Caco-2 (cell line): ENCODE measurements at regions not wholly inside any gene's neighbourhood (a gene's known extent, or its start where the extent isn't known, plus 50 kb on each side); places are given as distances from the start of the nearest gene placed in this dataset.

Experiments
- BruUV-seq: library from RNA; stranded (reverse); fragments of 400-500 nt; replicated peaks from 2 replicates; lab custom pipeline; 2021; lab: Mats Ljungman, UMichigan
- CTCF ChIA-PET: fragments of 300-600 bp; sonication (Branson Sonifier 250); formaldehyde crosslinking; loops from one replicate; lab custom pipeline; 2022; ENCODE audit warnings: antibody characterized with exemption; lab: Charles Lee
- POLR2A ChIA-PET: fragments of 300-600 bp; sonication (Branson Sonifier 250); formaldehyde crosslinking; loops from one replicate; lab custom pipeline; 2022; ENCODE audit warnings: antibody characterized with exemption; lab: Charles Lee
- DNase-seq, 2 experiments: peaks; one replicate each; pipeline versions ENCODE4 v3.0.0 to v3.0.0-alpha.2; 2020 to 2022
- H3K27me3 ChIP-seq: replicated peaks from 2 replicates; pipeline ENCODE4 v1.6.0; 2011; ENCODE audit warnings: low read length; ENCODE audit not compliant: control insufficient read depth, insufficient read depth
- H3K36me3 ChIP-seq: 2 replicates; pipeline ENCODE4 v1.5.1; 2011; ENCODE audit warnings: low read length; ENCODE audit not compliant: control insufficient read depth, insufficient read depth
- H3K4me1 ChIP-seq: fragments of 250-450 bp; sonication (Bioruptor Pico); 2 replicates; pipeline ENCODE4 v1.5.1; 2020; ENCODE audit warnings: mild to moderate bottlenecking
- H3K4me3 ChIP-seq: 2 replicates; pipeline ENCODE4 v1.5.1; 2011; ENCODE audit warnings: low read depth, mild to moderate bottlenecking, control low read depth, low read length
- H3K9me3 ChIP-seq: fragments of 250-450 bp; sonication (Bioruptor Pico); 2 replicates; pipeline ENCODE4 v1.5.1; 2020; ENCODE audit warnings: mild to moderate bottlenecking, moderate library complexity
- H3K27ac Mint-ChIP-seq: one replicate; pipeline ENCODE4 v1.8.0; 2022; ENCODE audit warnings: mixed read lengths; ENCODE audit not compliant: unreplicated experiment
- H3K27me3 Mint-ChIP-seq: one replicate; pipeline ENCODE4 v1.8.0; 2022; ENCODE audit warnings: mixed read lengths; ENCODE audit not compliant: insufficient read depth, unreplicated experiment
- H3K36me3 Mint-ChIP-seq: one replicate; pipeline ENCODE4 v1.8.0; 2022; ENCODE audit warnings: mild to moderate bottlenecking, mixed read lengths; ENCODE audit not compliant: insufficient read depth, unreplicated experiment
- H3K4me1 Mint-ChIP-seq: one replicate; pipeline ENCODE4 v1.8.0; 2022; ENCODE audit warnings: low read depth, mixed read lengths; ENCODE audit not compliant: unreplicated experiment
- H3K4me3 Mint-ChIP-seq: one replicate; pipeline ENCODE4 v1.8.0; 2022; ENCODE audit warnings: mild to moderate bottlenecking, moderate library complexity, mixed read lengths; ENCODE audit not compliant: unreplicated experiment
- H3K9me3 Mint-ChIP-seq: one replicate; pipeline ENCODE4 v1.8.0; 2022; ENCODE audit warnings: mixed read lengths; ENCODE audit not compliant: unreplicated experiment
- CTCF ChIP-seq, 2 experiments: fragments of 200-600 bp in 1 of 2; IDR thresholded peaks; 1 replicate in 1 of 2; 2 replicates in 1 of 2; pipeline versions ENCODE4 v1.5.1 to v1.8.0; 2011 to 2022; ENCODE audit warnings: antibody characterized with exemption in 1 of 2, control low read depth in 1 of 2, inconsistent platforms in 1 of 2, low read depth in 1 of 2, low read length in 1 of 2, mild to moderate bottlenecking in 1 of 2, moderate library complexity in 1 of 2; ENCODE audit not compliant: insufficient read depth in 1 of 2, severe bottlenecking in 1 of 2, unreplicated experiment in 1 of 2
- intact Hi-C: fragments of 100-400 bp; cut with micrococcal nuclease; formaldehyde crosslinking; loops from one replicate; pipeline ENCODE4 v1.10.0; 2022; ENCODE audit not compliant: unreplicated experiment

GRCh38 chr9:78669591-78669990 is 372.7 kb downstream of the PSAT1 start:
- H3K4me1 Mint-ChIP-seq, result no peaks in the 10 kb centered on the region
- H3K4me1 ChIP-seq, result no peaks in the 10 kb centered on the region
- no peak for TF ChIP-seq CTCF (IDR thresholded peaks at IDR 0.05; ENCODE audit: insufficient read depth in 1 of 2, low read depth in 1 of 2, low read length in 1 of 2, severe bottlenecking in 1 of 2, unreplicated experiment in 1 of 2)
- no peak overlapping the region for H3K27ac Mint-ChIP-seq
- ChIA-PET CTCF (no interaction called here), POLR2A (no interaction called here)
- H3K9me3 ChIP-seq, result no peaks in the 10 kb centered on the region
- H3K27me3 Mint-ChIP-seq, result no peaks in the 10 kb centered on the region
- no peak for DNase-seq
- no peaks in the 10 kb centered on the region for H3K27me3 ChIP-seq
- H3K36me3 Mint-ChIP-seq, result no peaks in the 10 kb centered on the region
- H3K9me3 Mint-ChIP-seq, result no peaks in the 10 kb centered on the region
- intact Hi-C loops, result no loop called here
- H3K4me3 ChIP-seq, result no peak overlapping the region
- no TSS peak for BruUV-seq
- no peak overlapping the region for H3K4me3 Mint-ChIP-seq
- H3K36me3 ChIP-seq, result no peaks in the 10 kb centered on the region

GRCh38 chr9:78671785-78672184 is 374.9 kb downstream of the PSAT1 start:
- Histone ChIP-seq H3K27me3 (no peaks in the 10 kb centered on the region), H3K4me1 (no peaks in the 10 kb centered on the region), H3K4me3 (no peak overlapping the region), H3K36me3 (no peaks in the 10 kb centered on the region), H3K9me3 (no peaks in the 10 kb centered on the region)
- DNase-seq, result no peak
- no peaks in the 10 kb centered on the region for H3K36me3 Mint-ChIP-seq
- intact Hi-C loops, result no loop called here
- no peaks in the 10 kb centered on the region for H3K4me1 Mint-ChIP-seq
- H3K4me3 Mint-ChIP-seq, result no peak overlapping the region
- no peak for TF ChIP-seq CTCF (IDR thresholded peaks at IDR 0.05; ENCODE audit: insufficient read depth in 1 of 2, low read depth in 1 of 2, low read length in 1 of 2, severe bottlenecking in 1 of 2, unreplicated experiment in 1 of 2)
- POLR2A ChIA-PET, result no interaction called here
- CTCF ChIA-PET, result no interaction called here
- H3K9me3 Mint-ChIP-seq, result no peaks in the 10 kb centered on the region
- no peak overlapping the region for H3K27ac Mint-ChIP-seq
- no peaks in the 10 kb centered on the region for H3K27me3 Mint-ChIP-seq
- no TSS peak for BruUV-seq

GRCh38 chr9:78674874-78675273 is 377.9 kb downstream of the PSAT1 start:
- POLR2A ChIA-PET, result no interaction called here
- Histone ChIP-seq H3K4me1 (no peaks in the 10 kb centered on the region), H3K36me3 (no peaks in the 10 kb centered on the region), H3K4me3 (no peak overlapping the region), H3K27me3 (no peaks in the 10 kb centered on the region), H3K9me3 (no peaks in the 10 kb centered on the region)
- Mint-ChIP-seq H3K27me3 (no peaks in the 10 kb centered on the region), H3K4me3 (no peak overlapping the region), H3K4me1 (no peaks in the 10 kb centered on the region), H3K36me3 (no peaks in the 10 kb centered on the region), H3K9me3 (no peaks in the 10 kb centered on the region), H3K27ac (no peak overlapping the region)
- no peak for TF ChIP-seq CTCF (IDR thresholded peaks at IDR 0.05; ENCODE audit: insufficient read depth in 1 of 2, low read depth in 1 of 2, low read length in 1 of 2, severe bottlenecking in 1 of 2, unreplicated experiment in 1 of 2)
- no TSS peak for BruUV-seq
- DNase-seq, result no peak
- intact Hi-C loops, result no loop called here
- CTCF ChIA-PET, result interaction anchor here (0.7 kb wide), 1 partner anchor 10 kb away, joined by 4 read pairs; no protein-coding TSS in a partner anchor
